ENCODE measurements at regions not wholly inside any gene's neighbourhood (a gene's known extent, or its start where the extent isn't known, plus 50 kb on each side); places are given as distances from the start of the nearest gene placed in this dataset.

- no peak overlapping the region for H3K4me3 ChIP-seq (ENCODE audit: low read depth, poor library complexity, severe bottlenecking)
- intact Hi-C loops (cut with DNase I; ENCODE audit: low total_unique reads), result no loop called here
- no peak for DNase-seq (ENCODE audit: low spot score in 2 of 2)
- TF ChIP-seq CTCF (IDR thresholded peaks at IDR 0.05) (no peak), POLR2A (IDR thresholded peaks at IDR 0.05) (no peak)
Measured at GRCh38 chr7:24231493-24231892, 52.5 kb upstream of the NPY start.

GRCh38 chr7:24233386-24233785, 50.6 kb upstream of the NPY start:
- H3K4me3 ChIP-seq (ENCODE audit: low read depth, poor library complexity, severe bottlenecking), result no peak overlapping the region
- 67 to 68% methylated on average over 2 of the region's 2 CpGs for WGBS, 2 donors
- TF ChIP-seq POLR2A (IDR thresholded peaks at IDR 0.05) (no peak), CTCF (IDR thresholded peaks at IDR 0.05) (no peak)
- no peak for DNase-seq (ENCODE audit: low spot score in 2 of 2)
- intact Hi-C loops (cut with DNase I; ENCODE audit: low total_unique reads), result no loop called here

Measured in lower leg skin (tissue), 4 donors.